Loucy (cell line): ENCODE measurements at regions not wholly inside any gene's neighbourhood (a gene's known extent, or its start where the extent isn't known, plus 50 kb on each side); places are given as distances from the start of the nearest gene placed in this dataset.
A peak's percentile ranks its signal among the peaks of the same experiment; 100 is the strongest.

Experiments used
- H2AFZ ChIP-seq: fragments of 200-600 bp; sonication (generic); 2 replicates; pipeline ENCODE4 v1.6.0; 2016; ENCODE audit warnings: antibody characterized with exemption, mild to moderate bottlenecking, low read length, moderate library complexity
- H3F3A ChIP-seq: fragments of 200-600 bp; 2 replicates; pipeline ENCODE4 v1.6.0; 2016; ENCODE audit warnings: antibody characterized with exemption, low read depth, mild to moderate bottlenecking
- H3K27me3 ChIP-seq: fragments of 200-600 bp; sonication (generic); 2 replicates; pipeline ENCODE4 v1.6.1; 2014; ENCODE audit warnings: low read length, mild to moderate bottlenecking; ENCODE audit not compliant: insufficient read depth, poor library complexity, severe bottlenecking
- H3K36me3 ChIP-seq: fragments of 200-600 bp; sonication (generic); 2 replicates; pipeline ENCODE4 v1.6.1; 2016; ENCODE audit warnings: low read length; ENCODE audit not compliant: insufficient read depth
- H3K4me1 ChIP-seq: fragments of 200-600 bp; sonication (generic); 2 replicates; pipeline ENCODE4 v1.5.1; 2014; ENCODE audit warnings: low read length, mild to moderate bottlenecking; ENCODE audit not compliant: insufficient read depth, poor library complexity, severe bottlenecking
- H3K4me2 ChIP-seq: fragments of 200-600 bp; sonication (generic); 2 replicates; pipeline ENCODE4 v1.6.0; 2014; ENCODE audit warnings: antibody characterized with exemption, low read length, low read depth, mild to moderate bottlenecking; ENCODE audit not compliant: poor library complexity, severe bottlenecking
- H3K4me3 ChIP-seq: fragments of 200-600 bp; sonication (generic); 2 replicates; pipeline ENCODE4 v1.5.1; 2014; ENCODE audit warnings: low read length, mild to moderate bottlenecking, mixed read lengths; ENCODE audit not compliant: poor library complexity, severe bottlenecking
- H3K79me2 ChIP-seq: fragments of 200-600 bp; sonication (generic); 2 replicates; pipeline ENCODE4 v1.6.1; 2014; ENCODE audit warnings: low read length; ENCODE audit not compliant: insufficient read depth
- H3K9ac ChIP-seq: fragments of 200-600 bp; sonication (generic); 2 replicates; pipeline ENCODE4 v1.6.0; 2014; ENCODE audit warnings: mild to moderate bottlenecking, low read depth, low read length, moderate library complexity; ENCODE audit not compliant: poor library complexity, severe bottlenecking
- H3K9me2 ChIP-seq: fragments of 200-600 bp; sonication (generic); replicated peaks from 2 replicates; pipeline ENCODE4 v1.6.1; 2016; ENCODE audit warnings: low read depth, low read length, mixed read lengths
- H3K9me3 ChIP-seq: fragments of 200-600 bp; sonication (generic); 2 replicates; pipeline ENCODE4 v1.6.1; 2014; ENCODE audit warnings: mild to moderate bottlenecking, antibody characterized with exemption, low read length, low read depth; ENCODE audit not compliant: insufficient read depth
- H4K20me1 ChIP-seq: fragments of 200-600 bp; sonication (generic); 2 replicates; pipeline ENCODE4 v1.6.0; 2014; ENCODE audit warnings: antibody characterized with exemption, low read length, mild to moderate bottlenecking; ENCODE audit not compliant: insufficient read depth, poor library complexity, severe bottlenecking
- EZH2phosphoT487 ChIP-seq: fragments of 200-600 bp; IDR thresholded peaks from 2 replicates; pipeline ENCODE4 v1.6.1; 2018; ENCODE audit warnings: antibody characterized with exemption, mild to moderate bottlenecking, moderate library complexity, borderline replicate concordance
- TF ChIP-seq, protein P1 (sequence below): fragments of 200-600 bp; sonication (generic); conservative IDR thresholded peaks from 2 replicates; pipeline ENCODE4 v1.5.1; 2014; ENCODE audit warnings: mild to moderate bottlenecking, antibody characterized with exemption, low read length

DNA sequence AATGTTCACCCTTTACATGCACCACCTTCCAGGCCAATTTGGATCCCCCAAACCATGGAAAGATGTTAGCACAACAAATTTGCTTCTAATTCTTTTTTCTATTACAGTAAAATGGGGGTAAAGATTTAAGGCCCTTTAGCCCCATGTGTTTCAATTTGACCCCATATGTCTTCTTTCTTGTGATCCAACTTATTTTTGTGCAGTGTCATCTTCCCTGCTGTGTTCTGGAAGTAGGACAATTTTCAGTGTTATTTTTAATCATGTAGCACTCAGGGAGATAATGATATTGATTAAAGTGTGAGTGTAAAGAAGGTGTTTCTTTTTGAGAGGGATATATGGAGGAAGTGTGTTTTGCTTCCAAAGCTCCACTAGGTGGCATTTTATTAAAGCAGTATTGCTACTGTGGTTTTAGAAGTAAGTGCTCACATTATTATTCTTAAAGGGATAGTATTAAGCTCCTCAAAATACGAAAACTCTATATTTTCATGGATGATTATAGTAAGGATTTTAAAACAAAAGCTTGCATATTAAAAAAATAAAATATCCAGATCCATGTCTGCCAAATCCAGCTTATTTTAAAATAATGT, 118.7 kb upstream of the ATP10B start:
- Histone ChIP-seq H3K9ac (no peak overlapping the region), H3K9me2 (no peaks in the 10 kb centered on the region), H4K20me1 (no peaks in the 10 kb centered on the region), H2AFZ (no peak overlapping the region), H3K79me2 (no peaks in the 10 kb centered on the region), H3F3A (no peaks in the 10 kb centered on the region), H3K4me3 (no peak overlapping the region), H3K4me2 (no peak overlapping the region), H3K36me3 (no peaks in the 10 kb centered on the region), H3K4me1 (no peaks in the 10 kb centered on the region), H3K9me3 (no peaks in the 10 kb centered on the region), H3K27me3 (no peaks in the 10 kb centered on the region)
- no peak for TF ChIP-seq EZH2phosphoT487
- TF ChIP-seq, protein P1, sequence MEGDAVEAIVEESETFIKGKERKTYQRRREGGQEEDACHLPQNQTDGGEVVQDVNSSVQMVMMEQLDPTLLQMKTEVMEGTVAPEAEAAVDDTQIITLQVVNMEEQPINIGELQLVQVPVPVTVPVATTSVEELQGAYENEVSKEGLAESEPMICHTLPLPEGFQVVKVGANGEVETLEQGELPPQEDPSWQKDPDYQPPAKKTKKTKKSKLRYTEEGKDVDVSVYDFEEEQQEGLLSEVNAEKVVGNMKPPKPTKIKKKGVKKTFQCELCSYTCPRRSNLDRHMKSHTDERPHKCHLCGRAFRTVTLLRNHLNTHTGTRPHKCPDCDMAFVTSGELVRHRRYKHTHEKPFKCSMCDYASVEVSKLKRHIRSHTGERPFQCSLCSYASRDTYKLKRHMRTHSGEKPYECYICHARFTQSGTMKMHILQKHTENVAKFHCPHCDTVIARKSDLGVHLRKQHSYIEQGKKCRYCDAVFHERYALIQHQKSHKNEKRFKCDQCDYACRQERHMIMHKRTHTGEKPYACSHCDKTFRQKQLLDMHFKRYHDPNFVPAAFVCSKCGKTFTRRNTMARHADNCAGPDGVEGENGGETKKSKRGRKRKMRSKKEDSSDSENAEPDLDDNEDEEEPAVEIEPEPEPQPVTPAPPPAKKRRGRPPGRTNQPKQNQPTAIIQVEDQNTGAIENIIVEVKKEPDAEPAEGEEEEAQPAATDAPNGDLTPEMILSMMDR = peak; percentile 25; the same call in 1 of the 2 replicates

GRCh38 chr5:160969645-160970044, 117.6 kb upstream of the ATP10B start:
- no peak for TF ChIP-seq EZH2phosphoT487
- TF ChIP-seq, protein P1 = no peak
- Histone ChIP-seq H3F3A (no peaks in the 10 kb centered on the region), H4K20me1 (no peaks in the 10 kb centered on the region), H3K79me2 (no peaks in the 10 kb centered on the region), H3K9ac (no peak overlapping the region), H3K4me3 (no peak overlapping the region), H3K36me3 (no peaks in the 10 kb centered on the region), H3K9me2 (no peaks in the 10 kb centered on the region), H3K4me1 (no peaks in the 10 kb centered on the region), H3K9me3 (no peaks in the 10 kb centered on the region), H3K4me2 (no peak overlapping the region), H3K27me3 (no peaks in the 10 kb centered on the region), H2AFZ (no peak overlapping the region)

GRCh38 chr5:160968480-160968879, 116.5 kb upstream of the ATP10B start:
- Histone ChIP-seq H3F3A (no peaks in the 10 kb centered on the region), H3K4me1 (no peaks in the 10 kb centered on the region), H3K4me2 (no peak overlapping the region), H3K27me3 (no peaks in the 10 kb centered on the region), H3K4me3 (no peak overlapping the region), H2AFZ (no peak overlapping the region), H3K9me2 (no peaks in the 10 kb centered on the region), H3K79me2 (no peaks in the 10 kb centered on the region), H3K9me3 (no peaks in the 10 kb centered on the region), H3K9ac (no peak overlapping the region), H4K20me1 (no peaks in the 10 kb centered on the region), H3K36me3 (no peaks in the 10 kb centered on the region)
- no peak for TF ChIP-seq EZH2phosphoT487
- TF ChIP-seq, protein P1 = no peak
